Cardiac muscle cell (in vitro differentiated cells and primary cell): ENCODE measurements at regions not wholly inside any gene's neighbourhood (a gene's known extent, or its start where the extent isn't known, plus 50 kb on each side); places are given as distances from the start of the nearest gene placed in this dataset.
A peak's percentile ranks its signal among the peaks of the same experiment; 100 is the strongest.

Experiments used
- DNase-seq, 2 donors: peaks; one replicate each; pipeline versions ENCODE4 v3.0.0 to v3.0.0-alpha.2; 2010 to 2017; ENCODE audit warnings: low read depth in 1 of 2, low spot score in 1 of 2
- H3K27ac ChIP-seq: fragments of 200-600 bp; sonication (generic); 2 replicates; pipeline ENCODE4 v1.5.1; 2016
- H3K27me3 ChIP-seq: fragments of 200-600 bp; sonication (generic); 2 replicates; pipeline ENCODE4 v1.6.0; 2016; ENCODE audit warnings: control low read depth
- H3K36me3 ChIP-seq: fragments of 200-600 bp; sonication (generic); 2 replicates; pipeline ENCODE4 v1.5.1; 2016; ENCODE audit warnings: control low read depth
- H3K4me1 ChIP-seq: fragments of 200-600 bp; sonication (generic); 2 replicates; pipeline ENCODE4 v1.8.1; 2017; ENCODE audit warnings: low read depth, mild to moderate bottlenecking, mixed run types
- H3K4me3 ChIP-seq: fragments of 200-600 bp; sonication (generic); 2 replicates; pipeline ENCODE4 v1.5.1; 2016; ENCODE audit warnings: mild to moderate bottlenecking
- H3K9me3 ChIP-seq: fragments of 200-600 bp; sonication (generic); 2 replicates; pipeline ENCODE4 v1.5.1; 2017; ENCODE audit warnings: low read depth, mild to moderate bottlenecking, control low read depth
- CTCF ChIP-seq: IDR thresholded peaks from 2 replicates; pipeline ENCODE4 v1.5.1; 2012; ENCODE audit warnings: low read depth, mild to moderate bottlenecking, low read length

GRCh38 chr2:191567206-191567605 lies 110.7 kb upstream of the NABP1 start:
- Histone ChIP-seq H3K4me1 (peaks cover 14% of the 10 kb centered on the region), H3K9me3 (no peaks in the 10 kb centered on the region), H3K4me3 (no peak overlapping the region), H3K27ac (no peak overlapping the region), H3K27me3 (no peaks in the 10 kb centered on the region), H3K36me3 (no peaks in the 10 kb centered on the region)
- TF ChIP-seq CTCF = no peak
- no peak for DNase-seq

GRCh38 chr2:191569025-191569424 lies 108.9 kb upstream of the NABP1 start:
- peaks cover 14% of the 10 kb centered on the region for H3K4me1 ChIP-seq
- no peaks in the 10 kb centered on the region for H3K36me3 ChIP-seq
- H3K27me3 ChIP-seq = no peaks in the 10 kb centered on the region
- no peak overlapping the region for H3K27ac ChIP-seq
- TF ChIP-seq CTCF = no peak
- DNase-seq = no peak
- no peak overlapping the region for H3K4me3 ChIP-seq
- H3K9me3 ChIP-seq = no peaks in the 10 kb centered on the region

- Histone ChIP-seq H3K4me1 (peaks cover 14% of the 10 kb centered on the region), H3K4me3 (no peak overlapping the region), H3K27me3 (no peaks in the 10 kb centered on the region), H3K36me3 (no peaks in the 10 kb centered on the region), H3K27ac (no peak overlapping the region), H3K9me3 (no peaks in the 10 kb centered on the region)
- DNase-seq = peak in 1 of 2 donors; percentile 84
- TF ChIP-seq CTCF = peak; percentile 37
Measured at GRCh38 chr2:191571163-191571769, 106.7 kb upstream of the NABP1 start.

DNA sequence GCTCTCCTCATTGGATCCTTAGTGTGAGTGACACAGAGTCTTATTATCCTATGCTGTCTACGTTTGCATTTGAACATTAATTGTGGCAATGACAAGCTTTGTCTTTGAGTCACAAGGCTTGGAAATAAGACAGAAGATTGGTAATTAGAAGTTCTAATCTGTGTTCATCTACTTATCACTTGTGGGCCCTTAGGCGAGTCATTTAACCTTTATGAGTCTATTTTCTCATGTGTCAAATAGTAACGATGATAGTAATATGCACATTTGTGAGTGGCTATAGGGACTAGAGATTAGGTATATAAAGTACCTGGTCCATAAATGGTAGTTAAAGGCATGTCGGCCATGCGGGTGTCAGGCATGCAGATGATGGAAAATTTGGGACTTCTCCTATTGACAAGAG lies 105.6 kb upstream of the NABP1 start:
- no peak overlapping the region for H3K4me3 ChIP-seq
- no peak overlapping the region for H3K27ac ChIP-seq
- no peak for TF ChIP-seq CTCF
- H3K27me3 ChIP-seq = no peaks in the 10 kb centered on the region
- no peaks in the 10 kb centered on the region for H3K9me3 ChIP-seq
- no peak for DNase-seq
- H3K4me1 ChIP-seq = peaks cover 14% of the 10 kb centered on the region
- no peaks in the 10 kb centered on the region for H3K36me3 ChIP-seq

DNA sequence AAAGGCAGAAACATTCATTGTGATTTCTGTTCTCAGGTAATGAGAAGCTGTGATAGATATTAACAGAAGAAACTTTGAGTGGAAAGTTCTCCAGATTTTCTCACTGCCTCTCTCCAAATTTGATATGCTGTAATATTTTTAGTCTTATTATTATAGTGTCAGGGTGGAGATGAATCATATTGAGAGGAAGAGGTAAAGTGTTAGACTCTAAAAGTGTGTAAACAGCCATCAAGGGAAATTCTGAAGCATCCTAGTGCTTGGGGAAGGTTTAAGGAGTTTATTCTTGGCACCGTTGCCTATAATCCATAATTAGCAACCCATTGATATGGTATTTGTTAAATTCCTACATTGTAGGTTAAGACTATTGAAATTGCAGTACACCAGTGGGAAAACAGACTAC lies 104.7 kb upstream of the NABP1 start:
- no peak for DNase-seq
- no peak overlapping the region for H3K4me3 ChIP-seq
- peaks cover 14% of the 10 kb centered on the region for H3K4me1 ChIP-seq
- no peaks in the 10 kb centered on the region for H3K9me3 ChIP-seq
- H3K27me3 ChIP-seq = no peaks in the 10 kb centered on the region
- TF ChIP-seq CTCF = no peak
- no peak overlapping the region for H3K27ac ChIP-seq
- H3K36me3 ChIP-seq = no peaks in the 10 kb centered on the region
